B cell (primary cell): ENCODE measurements at regions not wholly inside any gene's neighbourhood (a gene's known extent, or its start where the extent isn't known, plus 50 kb on each side); places are given as distances from the start of the nearest gene placed in this dataset.

Source experiments
- ATAC-seq: fragments of 200-7000 bp; cut with Tn5 transposase; one replicate; pipeline ENCODE4 v1.10.0; 2021; ENCODE audit warnings: low read depth, mild to moderate bottlenecking, moderate number of reproducible peaks, moderate library complexity
- CTCF ChIA-PET: fragments of 350-600 bp; sonication (Branson Sonifier 250); formaldehyde crosslinking; loops from one replicate; lab custom pipeline; 2021; ENCODE audit warnings: antibody characterized with exemption, inconsistent platforms; lab: Charles Lee
- POLR2A ChIA-PET: fragments of 350-600 bp; sonication (Branson Sonifier 250); formaldehyde crosslinking; loops from one replicate; lab custom pipeline; 2021; ENCODE audit warnings: antibody characterized with exemption; lab: Charles Lee
- DNase-seq: peaks from one replicate; pipeline ENCODE4 v3.0.0; 2013
- H2AFZ ChIP-seq: 2 replicates; pipeline ENCODE4 v1.6.1; 2012; ENCODE audit warnings: mild to moderate bottlenecking, low read depth, low read length; ENCODE audit not compliant: insufficient read depth, poor library complexity, severe bottlenecking
- H3K27ac ChIP-seq, 2 donors: 1 replicate in 1 of 2; 2 replicates in 1 of 2; pipeline ENCODE4 v1.5.1; 2012 to 2013; ENCODE audit warnings: low read length in 2 of 2, mild to moderate bottlenecking in 2 of 2, moderate library complexity in 1 of 2
- H3K27me3 ChIP-seq, 4 experiments: fragments of 200-600 bp in 1 of 4; sonication (generic) in 1 of 4; replicated peaks in 1 of 4; 1 replicate in 2 of 4; 2 replicates in 2 of 4; pipeline versions ENCODE4 v1.6.1 to v1.7.0; 2013 to 2016; ENCODE audit warnings: low read length in 3 of 4, mild to moderate bottlenecking in 2 of 4, mixed read lengths in 1 of 4, moderate library complexity in 1 of 4; ENCODE audit not compliant: insufficient read depth in 4 of 4, control insufficient read depth in 3 of 4; ENCODE audit errors: control extremely low read depth in 1 of 4
- H3K36me3 ChIP-seq, 2 experiments: replicated peaks in 1 of 2; 1 replicate in 1 of 2; 2 replicates in 1 of 2; pipeline versions ENCODE4 v1.6.1 to v1.7.1; 2013; ENCODE audit warnings: low read length in 1 of 2; ENCODE audit not compliant: insufficient read depth in 2 of 2, control insufficient read depth in 1 of 2; ENCODE audit errors: control extremely low read depth in 1 of 2, extremely low read depth in 1 of 2
- H3K4me1 ChIP-seq, 2 donors: fragments of 200-600 bp in 1 of 2; sonication (generic) in 1 of 2; 1 replicate in 1 of 2; 2 replicates in 1 of 2; pipeline versions ENCODE4 v1.5.1 to v1.6.1; 2013 to 2017; ENCODE audit warnings: low read length in 2 of 2; ENCODE audit not compliant: control insufficient read depth in 2 of 2, insufficient read depth in 2 of 2
- H3K4me2 ChIP-seq: replicated peaks from 2 replicates; pipeline ENCODE3; 2012; ENCODE audit warnings: mild to moderate bottlenecking, low read depth, low read length; ENCODE audit not compliant: poor library complexity, severe bottlenecking
- H3K4me3 ChIP-seq, 5 experiments: fragments of 200-600 bp in 1 of 5; sonication (generic) in 1 of 5; 1 replicate in 3 of 5; 2 replicates in 2 of 5; pipeline versions ENCODE4 v1.5.1 to v1.7.0; 2011 to 2016; ENCODE audit warnings: low read length in 4 of 5, mild to moderate bottlenecking in 4 of 5, low read depth in 2 of 5, control low read depth in 1 of 5, moderate library complexity in 1 of 5; ENCODE audit not compliant: insufficient read depth in 1 of 5; ENCODE audit errors: control extremely low read depth in 1 of 5, extremely low read depth in 1 of 5
- H3K79me2 ChIP-seq: fragments of 200-600 bp; sonication (generic); one replicate; pipeline ENCODE4 v1.6.0; 2016; ENCODE audit warnings: low read length; ENCODE audit not compliant: control insufficient read depth, insufficient read depth
- H3K9ac ChIP-seq: fragments of 200-600 bp; sonication (generic); 2 replicates; pipeline ENCODE4 v1.6.1; 2017; ENCODE audit warnings: mild to moderate bottlenecking, low read length, moderate library complexity
- H3K9me3 ChIP-seq, 3 donors: one replicate each; pipeline versions ENCODE4 v1.6.1 to v1.7.1; 2013; ENCODE audit warnings: low read length in 2 of 3; ENCODE audit not compliant: control insufficient read depth in 2 of 3, insufficient read depth in 1 of 3; ENCODE audit errors: control extremely low read depth in 1 of 3
- H4K20me1 ChIP-seq: 2 replicates; pipeline ENCODE4 v1.6.0; 2012; ENCODE audit warnings: mild to moderate bottlenecking, low read length; ENCODE audit not compliant: insufficient read depth, control insufficient read depth, poor library complexity, severe bottlenecking
- H3K27ac Mint-ChIP-seq: one replicate; pipeline ENCODE4 v1.8.0; 2021; ENCODE audit warnings: mixed read lengths
- H3K27me3 Mint-ChIP-seq: one replicate; pipeline ENCODE4 v1.8.0; 2021; ENCODE audit warnings: mixed read lengths
- H3K4me1 Mint-ChIP-seq: one replicate; pipeline ENCODE4 v1.8.0; 2021; ENCODE audit warnings: mixed read lengths
- H3K4me3 Mint-ChIP-seq: one replicate; pipeline ENCODE4 v1.8.0; 2021; ENCODE audit warnings: mixed read lengths
- H3K9me3 Mint-ChIP-seq: one replicate; pipeline ENCODE4 v1.8.0; 2022; ENCODE audit warnings: mixed read lengths; ENCODE audit not compliant: insufficient read depth
- CTCF ChIP-seq: fragments of 200-600 bp; IDR thresholded peaks from one replicate; pipeline ENCODE4 v1.8.0; 2022; ENCODE audit warnings: antibody characterized with exemption, mild to moderate bottlenecking
- EZH2 ChIP-seq: IDR thresholded peaks from 2 replicates; pipeline ENCODE4 v1.6.1; 2012; ENCODE audit warnings: borderline replicate concordance, low read depth, mild to moderate bottlenecking, moderate library complexity, low read length; ENCODE audit not compliant: insufficient read depth, poor library complexity, severe bottlenecking
- WGBS: methylation state at CpG from one replicate; pipeline ENCODE4 v1.1.5; 2013; ENCODE audit warnings: missing lambda C conversion rate; ENCODE audit not compliant: insufficient coverage; 5-methylcytosine and 5-hydroxymethylcytosine counted together
- intact Hi-C: fragments of 100-400 bp; cut with micrococcal nuclease; formaldehyde crosslinking; loops from one replicate; pipeline ENCODE4 v1.10.0; 2022

GRCh38 chr5:39622281-39622680 is 197.5 kb upstream of the DAB2 start:
- H3K9me3 Mint-ChIP-seq: no peaks in the 10 kb centered on the region
- intact Hi-C loops: no loop called here
- Histone ChIP-seq H2AFZ (no peak overlapping the region), H3K4me2 (no peak overlapping the region), H3K9ac (no peak overlapping the region), H3K27me3 (no peaks in the 10 kb centered on the region), H3K79me2 (no peaks in the 10 kb centered on the region), H3K9me3 (peaks cover 0 to 6% (median 0%) of the 10 kb centered on the region in 3 donors), H3K4me3 (no peak overlapping the region), H3K4me1 (no peaks in the 10 kb centered on the region), H3K27ac (no peak overlapping the region), H3K36me3 (no peaks in the 10 kb centered on the region), H4K20me1 (no peaks in the 10 kb centered on the region)
- H3K4me1 Mint-ChIP-seq: no peaks in the 10 kb centered on the region
- 91% methylated on average over 4 of the region's 6 CpGs for WGBS
- TF ChIP-seq CTCF (no peak), EZH2 (no peak)
- DNase-seq (no peak), ATAC-seq (no peak)
- no peak overlapping the region for H3K27ac Mint-ChIP-seq
- H3K27me3 Mint-ChIP-seq: peaks cover 13% of the 10 kb centered on the region
- no peak overlapping the region for H3K4me3 Mint-ChIP-seq
- ChIA-PET CTCF (no interaction called here), POLR2A (no interaction called here)

GRCh38 chr5:39619168-39619818 is 194.5 kb upstream of the DAB2 start:
- Histone ChIP-seq H3K4me3 (no peak overlapping the region), H3K27ac (no peak overlapping the region), H3K9me3 (peaks cover 0 to 6% (median 0%) of the 10 kb centered on the region in 3 donors), H3K4me2 (no peak overlapping the region), H3K36me3 (no peaks in the 10 kb centered on the region), H3K4me1 (no peaks in the 10 kb centered on the region), H3K27me3 (no peaks in the 10 kb centered on the region), H3K79me2 (no peaks in the 10 kb centered on the region), H3K9ac (no peak overlapping the region), H4K20me1 (no peaks in the 10 kb centered on the region), H2AFZ (no peak overlapping the region)
- no peak overlapping the region for H3K4me3 Mint-ChIP-seq
- ATAC-seq (no peak), DNase-seq (no peak)
- CTCF ChIA-PET: no interaction called here
- intact Hi-C loops: no loop called here
- 92% methylated on average over 2 of the region's 4 CpGs for WGBS
- H3K4me1 Mint-ChIP-seq: no peaks in the 10 kb centered on the region
- TF ChIP-seq CTCF (no peak), EZH2 (no peak)
- POLR2A ChIA-PET: no interaction called here
- peaks cover 3% of the 10 kb centered on the region for H3K27me3 Mint-ChIP-seq
- H3K9me3 Mint-ChIP-seq: no peaks in the 10 kb centered on the region
- H3K27ac Mint-ChIP-seq: no peak overlapping the region
